Fibroblast of mammary gland (primary cell): ENCODE measurements at regions not wholly inside any gene's neighbourhood (a gene's known extent, or its start where the extent isn't known, plus 50 kb on each side); places are given as distances from the start of the nearest gene placed in this dataset.

ENCODE experiments used
- DNase-seq: peaks from one replicate; pipeline ENCODE4 v3.0.0-alpha.2; 2010; ENCODE audit warnings: low read depth
- H3K4me3 ChIP-seq: 2 replicates; pipeline ENCODE4 v1.5.1; 2011; ENCODE audit warnings: low read depth, mild to moderate bottlenecking, low read length, moderate library complexity; ENCODE audit not compliant: control insufficient read depth
- CTCF ChIP-seq: conservative IDR thresholded peaks from 2 replicates; pipeline ENCODE4 v1.5.1; 2011; ENCODE audit warnings: low read depth, low read length, inconsistent platforms; ENCODE audit not compliant: control insufficient read depth, insufficient read depth

- no peak for DNase-seq
- H3K4me3 ChIP-seq, result no peak overlapping the region
- no peak for TF ChIP-seq CTCF
Measured at GRCh38 chr10:131849591-131850382, 51.0 kb upstream of the PPP2R2D start.

GRCh38 chr10:131850383-131850870, 50.4 kb upstream of the PPP2R2D start:
- peak; percentile 15 for DNase-seq
- TF ChIP-seq CTCF, result no peak
- H3K4me3 ChIP-seq, result no peak overlapping the region
